ENCODE measurements at regions not wholly inside any gene's neighbourhood (a gene's known extent, or its start where the extent isn't known, plus 50 kb on each side); places are given as distances from the start of the nearest gene placed in this dataset.

DNA sequence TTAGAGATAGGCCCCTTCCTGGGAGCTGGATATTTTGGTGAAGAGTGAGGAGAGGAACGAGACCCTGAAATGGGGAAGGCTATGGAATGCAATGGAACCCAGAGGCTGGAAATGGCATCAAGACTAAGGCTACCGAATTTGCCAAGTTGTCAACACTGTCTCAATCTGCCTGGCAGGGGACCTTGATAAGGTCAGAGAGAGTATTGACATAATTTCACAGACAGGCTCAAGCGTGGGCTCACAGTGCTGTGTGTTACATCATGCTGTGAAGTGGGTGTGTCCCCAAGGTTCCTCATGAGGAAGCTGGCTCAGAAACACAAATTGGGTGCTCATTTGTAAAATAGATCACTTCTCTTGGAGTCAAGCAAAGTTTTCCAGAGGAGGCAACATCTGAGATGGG, 51.8 kb upstream of the CYRIA start:
- TF ChIP-seq, protein P1, sequence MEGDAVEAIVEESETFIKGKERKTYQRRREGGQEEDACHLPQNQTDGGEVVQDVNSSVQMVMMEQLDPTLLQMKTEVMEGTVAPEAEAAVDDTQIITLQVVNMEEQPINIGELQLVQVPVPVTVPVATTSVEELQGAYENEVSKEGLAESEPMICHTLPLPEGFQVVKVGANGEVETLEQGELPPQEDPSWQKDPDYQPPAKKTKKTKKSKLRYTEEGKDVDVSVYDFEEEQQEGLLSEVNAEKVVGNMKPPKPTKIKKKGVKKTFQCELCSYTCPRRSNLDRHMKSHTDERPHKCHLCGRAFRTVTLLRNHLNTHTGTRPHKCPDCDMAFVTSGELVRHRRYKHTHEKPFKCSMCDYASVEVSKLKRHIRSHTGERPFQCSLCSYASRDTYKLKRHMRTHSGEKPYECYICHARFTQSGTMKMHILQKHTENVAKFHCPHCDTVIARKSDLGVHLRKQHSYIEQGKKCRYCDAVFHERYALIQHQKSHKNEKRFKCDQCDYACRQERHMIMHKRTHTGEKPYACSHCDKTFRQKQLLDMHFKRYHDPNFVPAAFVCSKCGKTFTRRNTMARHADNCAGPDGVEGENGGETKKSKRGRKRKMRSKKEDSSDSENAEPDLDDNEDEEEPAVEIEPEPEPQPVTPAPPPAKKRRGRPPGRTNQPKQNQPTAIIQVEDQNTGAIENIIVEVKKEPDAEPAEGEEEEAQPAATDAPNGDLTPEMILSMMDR (IDR thresholded peaks at IDR 0.05) = no peak
- TF ChIP-seq POLR2A (IDR thresholded peaks at IDR 0.05) = no peak
